ENCODE measurements at regions not wholly inside any gene's neighbourhood (a gene's known extent, or its start where the extent isn't known, plus 50 kb on each side); places are given as distances from the start of the nearest gene placed in this dataset.

DNA sequence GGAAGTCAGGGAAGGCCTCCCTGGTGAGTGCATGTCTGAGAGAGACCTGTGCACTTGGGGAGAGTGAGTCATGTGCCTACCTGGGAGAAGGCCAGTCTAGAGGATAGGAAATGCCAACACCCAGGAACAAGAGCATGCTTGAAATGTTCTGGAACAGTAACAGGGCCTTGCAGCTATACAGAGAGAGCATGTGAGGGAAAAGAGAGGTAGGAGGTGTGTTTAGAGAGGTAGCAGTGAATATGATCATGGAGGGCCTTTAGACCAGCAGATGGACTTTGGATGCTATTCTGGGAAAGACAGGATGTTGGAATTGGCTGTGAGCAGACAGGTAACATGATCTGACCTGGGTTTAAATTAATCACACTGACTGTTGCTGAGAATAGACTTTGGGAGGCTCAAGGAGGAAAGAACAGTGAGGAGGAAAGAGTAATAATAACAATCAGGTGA lies 1143.6 kb downstream of the FLRT2 start:
- Histone ChIP-seq H4K20me1 (ENCODE audit: insufficient read depth, low read length) (no peaks in the 10 kb centered on the region), H4K5ac (ENCODE audit: low read depth, low read length) (no peak overlapping the region), H2BK15ac (ENCODE audit: low read depth, low read length) (no peak overlapping the region; the same call in 2 of the 3 replicates), H3K27ac (ENCODE audit: insufficient read depth, low read length) (no peak overlapping the region), H2BK5ac (ENCODE audit: low read depth, low read length, poor library complexity, severe bottlenecking) (no peak overlapping the region), H3K4ac (ENCODE audit: low read depth, low read length) (peak overlapping the region; percentile 21), H3K9me1 (ENCODE audit: insufficient read depth, low read length) (peaks cover 3% of the 10 kb centered on the region; the same call in 1 of the 2 replicates), H4K8ac (ENCODE audit: low read depth in 2 of 2, low read length in 2 of 2) (no peak overlapping the region), H2AFZ (replicated peaks; ENCODE audit: low read length, poor library complexity) (peak overlapping the region; percentile 4), H2AK9ac (replicated peaks; ENCODE audit: low read depth, low read length, poor library complexity) (no peak overlapping the region), H3K14ac (replicated peaks; ENCODE audit: low read depth, low read length) (peak overlapping the region; percentile 16; the same call in 1 of the 2 replicates), H3K23ac (ENCODE audit: low read depth, low read length) (no peak overlapping the region), H3K4me1 (ENCODE audit: control insufficient read depth, insufficient read depth, low read length) (peaks cover 4% of the 10 kb centered on the region), H3K56ac (ENCODE audit: extremely low read depth, insufficient read depth, low read length) (no peak overlapping the region), H3K4me3 (ENCODE audit: insufficient read depth, low read depth, low read length) (no peak overlapping the region), H3K4me2 (ENCODE audit: low read depth, low read length) (no peak overlapping the region), H3K27me3 (ENCODE audit: control insufficient read depth, insufficient read depth, low read length) (no peaks in the 10 kb centered on the region), H3K9me3 (ENCODE audit: control insufficient read depth, insufficient read depth, low read length) (no peaks in the 10 kb centered on the region), H3K18ac (ENCODE audit: low read depth, low read length) (no peak overlapping the region), H2BK120ac (ENCODE audit: low read depth, low read length) (peak overlapping the region; percentile 33), H3K79me1 (ENCODE audit: low read depth in 1 of 2, low read length in 2 of 2) (no peaks in the 10 kb centered on the region), H2BK20ac (ENCODE audit: low read depth, low read length) (no peak overlapping the region; the same call in 1 of the 2 replicates), H2AK5ac (ENCODE audit: low read depth, low read length) (no peak overlapping the region), H3K36me3 (ENCODE audit: control insufficient read depth, insufficient read depth, low read length) (no peaks in the 10 kb centered on the region), H3K9ac (ENCODE audit: low read depth, low read length) (no peak overlapping the region), H4K91ac (ENCODE audit: insufficient read depth, low read depth, low read length) (peak overlapping the region; percentile 27; the same call in 1 of the 2 replicates)
- ChIA-PET CTCF (interaction anchor here (0.6 kb wide), 1 partner anchor 225 kb away, joined by 3 read pairs; no protein-coding TSS in a partner anchor), POLR2A (ENCODE audit: unreplicated experiment) (no interaction called here)
- DNase-seq (peak; percentile 1), ATAC-seq (ENCODE audit: low read depth) (no peak)
- BruUV-seq (replicated peaks) = no TSS peak
- intact Hi-C loops (cut with micrococcal nuclease) (no loop called here), in situ Hi-C loops (cut with MboI; ENCODE audit: low sequenced_read_pairs) (no loop called here), dilution Hi-C loops (cut with HindIII; ENCODE audit: low sequenced_read_pairs, unreplicated experiment) (no loop called here)
- TF ChIP-seq POLR2A (IDR thresholded peaks at IDR 0.05; ENCODE audit: low read depth, low read length) (no peak), MAFK (IDR thresholded peaks at IDR 0.05; ENCODE audit: low read depth, low read length) (no peak), RCOR1 (IDR thresholded peaks at IDR 0.05; ENCODE audit: insufficient replicate concordance, low read length) (no peak), CHD1 (IDR thresholded peaks at IDR 0.05; ENCODE audit: low read depth, low read length) (no peak), SMC3 (IDR thresholded peaks at IDR 0.05; ENCODE audit: low read depth, low read length) (no peak), BHLHE40 (IDR thresholded peaks at IDR 0.05; ENCODE audit: low read depth, low read length) (no peak)
- TF ChIP-seq, protein P1, sequence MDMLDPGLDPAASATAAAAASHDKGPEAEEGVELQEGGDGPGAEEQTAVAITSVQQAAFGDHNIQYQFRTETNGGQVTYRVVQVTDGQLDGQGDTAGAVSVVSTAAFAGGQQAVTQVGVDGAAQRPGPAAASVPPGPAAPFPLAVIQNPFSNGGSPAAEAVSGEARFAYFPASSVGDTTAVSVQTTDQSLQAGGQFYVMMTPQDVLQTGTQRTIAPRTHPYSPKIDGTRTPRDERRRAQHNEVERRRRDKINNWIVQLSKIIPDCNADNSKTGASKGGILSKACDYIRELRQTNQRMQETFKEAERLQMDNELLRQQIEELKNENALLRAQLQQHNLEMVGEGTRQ (IDR thresholded peaks at IDR 0.05; ENCODE audit: low read depth, low read length) = no peak
- TF ChIP-seq, protein P2, sequence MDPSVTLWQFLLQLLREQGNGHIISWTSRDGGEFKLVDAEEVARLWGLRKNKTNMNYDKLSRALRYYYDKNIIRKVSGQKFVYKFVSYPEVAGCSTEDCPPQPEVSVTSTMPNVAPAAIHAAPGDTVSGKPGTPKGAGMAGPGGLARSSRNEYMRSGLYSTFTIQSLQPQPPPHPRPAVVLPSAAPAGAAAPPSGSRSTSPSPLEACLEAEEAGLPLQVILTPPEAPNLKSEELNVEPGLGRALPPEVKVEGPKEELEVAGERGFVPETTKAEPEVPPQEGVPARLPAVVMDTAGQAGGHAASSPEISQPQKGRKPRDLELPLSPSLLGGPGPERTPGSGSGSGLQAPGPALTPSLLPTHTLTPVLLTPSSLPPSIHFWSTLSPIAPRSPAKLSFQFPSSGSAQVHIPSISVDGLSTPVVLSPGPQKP (IDR thresholded peaks at IDR 0.05; ENCODE audit: borderline replicate concordance, low read depth, low read length) = no peak

Data from IMR-90 (cell line).